NB4 (cell line): ENCODE measurements at regions not wholly inside any gene's neighbourhood (a gene's known extent, or its start where the extent isn't known, plus 50 kb on each side); places are given as distances from the start of the nearest gene placed in this dataset.

Experiments
- MAX ChIP-seq: IDR thresholded peaks from 2 replicates; pipeline ENCODE4 v1.6.1; 2011; ENCODE audit warnings: low read depth, low read length
- MYC ChIP-seq: IDR thresholded peaks from 2 replicates; pipeline ENCODE4 v1.6.1; 2011; ENCODE audit warnings: low read depth, low read length
- POLR2A ChIP-seq: IDR thresholded peaks from 2 replicates; pipeline ENCODE4 v1.6.1; 2011; ENCODE audit warnings: mild to moderate bottlenecking; ENCODE audit not compliant: insufficient read length; ENCODE audit errors: extremely low read depth
- TF ChIP-seq, protein P1 (sequence below): IDR thresholded peaks from one replicate; pipeline ENCODE4 v1.5.1; 2012; ENCODE audit warnings: low read depth, low read length

GRCh38 chr20:39298121-39298520, 336.0 kb downstream of the DHX35 start:
- TF ChIP-seq, protein P1, sequence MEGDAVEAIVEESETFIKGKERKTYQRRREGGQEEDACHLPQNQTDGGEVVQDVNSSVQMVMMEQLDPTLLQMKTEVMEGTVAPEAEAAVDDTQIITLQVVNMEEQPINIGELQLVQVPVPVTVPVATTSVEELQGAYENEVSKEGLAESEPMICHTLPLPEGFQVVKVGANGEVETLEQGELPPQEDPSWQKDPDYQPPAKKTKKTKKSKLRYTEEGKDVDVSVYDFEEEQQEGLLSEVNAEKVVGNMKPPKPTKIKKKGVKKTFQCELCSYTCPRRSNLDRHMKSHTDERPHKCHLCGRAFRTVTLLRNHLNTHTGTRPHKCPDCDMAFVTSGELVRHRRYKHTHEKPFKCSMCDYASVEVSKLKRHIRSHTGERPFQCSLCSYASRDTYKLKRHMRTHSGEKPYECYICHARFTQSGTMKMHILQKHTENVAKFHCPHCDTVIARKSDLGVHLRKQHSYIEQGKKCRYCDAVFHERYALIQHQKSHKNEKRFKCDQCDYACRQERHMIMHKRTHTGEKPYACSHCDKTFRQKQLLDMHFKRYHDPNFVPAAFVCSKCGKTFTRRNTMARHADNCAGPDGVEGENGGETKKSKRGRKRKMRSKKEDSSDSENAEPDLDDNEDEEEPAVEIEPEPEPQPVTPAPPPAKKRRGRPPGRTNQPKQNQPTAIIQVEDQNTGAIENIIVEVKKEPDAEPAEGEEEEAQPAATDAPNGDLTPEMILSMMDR: no peak
- no peak for TF ChIP-seq MYC
- no peak for TF ChIP-seq POLR2A
- no peak for TF ChIP-seq MAX
